ENCODE measurements at regions not wholly inside any gene's neighbourhood (a gene's known extent, or its start where the extent isn't known, plus 50 kb on each side); places are given as distances from the start of the nearest gene placed in this dataset.

- TF ChIP-seq FOXA1 (IDR thresholded peaks at IDR 0.05), result no peak
- no peak for TF ChIP-seq NR2F2 (IDR thresholded peaks at IDR 0.05)
- TF ChIP-seq TAF1 (conservative IDR thresholded peaks at IDR 0.05), result no peak
- no peak for TF ChIP-seq YY1 (IDR thresholded peaks at IDR 0.05)
- TF ChIP-seq MAX (IDR thresholded peaks at IDR 0.05), result no peak
- TF ChIP-seq JUND (IDR thresholded peaks at IDR 0.05), result no peak
- no peak for TF ChIP-seq CTCF (IDR thresholded peaks at IDR 0.05; ENCODE audit: low read depth, low read length, missing input control)
- TF ChIP-seq HNF4A (conservative IDR thresholded peaks at IDR 0.05), result no peak
- no peak for TF ChIP-seq FOXA2 (IDR thresholded peaks at IDR 0.05)
- no peak for TF ChIP-seq EGR1 (IDR thresholded peaks at IDR 0.05; ENCODE audit: low read depth in 2 of 2)
- no peak for TF ChIP-seq RAD21 (IDR thresholded peaks at IDR 0.05)
- no peak for TF ChIP-seq SP1 (IDR thresholded peaks at IDR 0.05)
- no peak for TF ChIP-seq ATF3 (IDR thresholded peaks at IDR 0.05)
- no peak for TF ChIP-seq REST (IDR thresholded peaks at IDR 0.05)
- TF ChIP-seq ZBTB33 (IDR thresholded peaks at IDR 0.05), result no peak
- TF ChIP-seq GABPA (IDR thresholded peaks at IDR 0.05 in 1 of 2, conservative IDR thresholded peaks at IDR 0.05 in 1 of 2), result no peak
- no peak for TF ChIP-seq RXRA (IDR thresholded peaks at IDR 0.05)
- no peak for TF ChIP-seq HNF4G (IDR thresholded peaks at IDR 0.05)
- Histone ChIP-seq H3K9ac (ENCODE audit: low read depth in 1 of 2, low read length in 2 of 2) (no peak overlapping the region), H3K4me1 (ENCODE audit: control insufficient read depth in 4 of 4, insufficient read depth in 4 of 4, low read length in 3 of 4) (no peaks in the 10 kb centered on the region), H3K4me3 (ENCODE audit: low read depth in 1 of 3, low read length in 3 of 3) (no peak overlapping the region), H3K27me3 (ENCODE audit: control insufficient read depth in 4 of 4, insufficient read depth in 4 of 4, low read length in 3 of 4) (no peaks in the 10 kb centered on the region), H3K27ac (ENCODE audit: low read depth in 1 of 2, low read length in 2 of 2) (no peak overlapping the region), H3K36me3 (ENCODE audit: control insufficient read depth in 4 of 4, insufficient read depth in 3 of 4, low read depth in 1 of 4, low read length in 3 of 4) (no peaks in the 10 kb centered on the region), H3K9me3 (ENCODE audit: control insufficient read depth in 4 of 4, low read length in 3 of 4) (no peaks in the 10 kb centered on the region)
- no peak for DNase-seq (ENCODE audit: low spot score)
- WGBS, result 51% methylated on average over 5 of the region's 5 CpGs
Measured at GRCh38 chr6:112571488-112572270, 224.5 kb downstream of the RFPL4B start.
